HCT116 (cell line): ENCODE measurements at regions not wholly inside any gene's neighbourhood (a gene's known extent, or its start where the extent isn't known, plus 50 kb on each side); places are given as distances from the start of the nearest gene placed in this dataset.

Experiments used
- ATAC-seq: fragments of 200-7000 bp; cut with Tn5 transposase; 2 replicates; pipeline ENCODE4 v1.9.1; 2020; ENCODE audit warnings: mild to moderate bottlenecking, moderate library complexity
- BruUV-seq: library from RNA; stranded (reverse); fragments of 400-500 nt; replicated peaks from 2 replicates; lab custom pipeline; 2021; lab: Mats Ljungman, UMichigan
- CTCF ChIA-PET: fragments of 300-600 bp; sonication (Branson Sonifier 250); formaldehyde crosslinking; loops from one replicate; lab custom pipeline; 2021; ENCODE audit warnings: antibody characterized with exemption; lab: Charles Lee
- POLR2A ChIA-PET: fragments of 300-600, 350-600 bp; sonication (Branson Sonifier 250); formaldehyde crosslinking; loops from one replicate; lab custom pipeline; 2021; ENCODE audit warnings: antibody characterized with exemption; lab: Charles Lee
- RAD21 ChIA-PET, 2 experiments: fragments of 300-600 bp; sonication (Branson Sonifier 250); formaldehyde crosslinking; loops; one replicate each; lab custom pipeline; 2023; ENCODE audit warnings: low total read pairs in 2 of 2; ENCODE audit not compliant: uncharacterized antibody in 2 of 2, unreplicated experiment in 2 of 2, low non-redundant PET in 1 of 2; lab: Charles Lee
- DNase-seq: peaks from one replicate; pipeline ENCODE4 v3.0.0-alpha.2; 2010; ENCODE audit warnings: low read depth, low spot score
- H2AFZ ChIP-seq: fragments of 200-600 bp; shearing (Covaris generic), sonication (generic); 2 replicates; pipeline ENCODE4 v1.6.1; 2017; ENCODE audit warnings: low read depth, mixed run types, mixed read lengths, antibody characterized with exemption, low read length; ENCODE audit not compliant: poor library complexity, severe bottlenecking
- H3K27ac ChIP-seq: 2 replicates; pipeline ENCODE4 v1.5.1; 2012; ENCODE audit warnings: low read depth, low read length
- H3K27me3 ChIP-seq: fragments of 200-600 bp; sonication (generic); 2 replicates; pipeline ENCODE4 v1.6.1; 2016; ENCODE audit warnings: mixed run types, low read length, mixed read lengths; ENCODE audit not compliant: insufficient read depth
- H3K36me3 ChIP-seq, 2 experiments: fragments of 200-500 bp in 1 of 2; fragments of 200-600 bp in 1 of 2; sonication (Bioruptor generic) in 1 of 2; sonication (generic) in 1 of 2; 2 replicates each; pipeline versions ENCODE4 v1.5.1 to v1.6.1; 2014 to 2016; ENCODE audit warnings: low read length in 2 of 2, inconsistent platforms in 1 of 2, mixed read lengths in 1 of 2, mixed run types in 1 of 2; ENCODE audit not compliant: insufficient read depth in 2 of 2, control insufficient read depth in 1 of 2
- H3K4me1 ChIP-seq, 2 experiments: fragments of 200-600 bp in 1 of 2; sonication (generic) in 1 of 2; 2 replicates each; pipeline versions ENCODE4 v1.5.1 to v1.6.1; 2012 to 2017; ENCODE audit warnings: low read length in 2 of 2, inconsistent platforms in 1 of 2, mild to moderate bottlenecking in 1 of 2, mixed read lengths in 1 of 2, mixed run types in 1 of 2, moderate library complexity in 1 of 2; ENCODE audit not compliant: insufficient read depth in 2 of 2, control insufficient read depth in 1 of 2
- H3K4me2 ChIP-seq: fragments of 200-600 bp; sonication (generic); 2 replicates; pipeline ENCODE4 v1.6.1; 2017; ENCODE audit warnings: mixed run types, low read length, mixed read lengths
- H3K4me3 ChIP-seq, 2 experiments: fragments of 200-600 bp in 1 of 2; sonication (generic) in 1 of 2; replicated peaks in 1 of 2; 2 replicates each; pipeline ENCODE4 v1.5.1; 2011 to 2016; ENCODE audit warnings: low read length in 2 of 2, control low read depth in 1 of 2, low read depth in 1 of 2, mild to moderate bottlenecking in 1 of 2, mixed read lengths in 1 of 2, mixed run types in 1 of 2
- H3K79me2 ChIP-seq: fragments of 200-600 bp; sonication (generic); 2 replicates; pipeline ENCODE4 v1.6.1; 2017; ENCODE audit warnings: mild to moderate bottlenecking, mixed run types, low read length, moderate library complexity, mixed read lengths; ENCODE audit not compliant: insufficient read depth
- H3K9ac ChIP-seq: fragments of 200-600 bp; sonication (generic); 2 replicates; pipeline ENCODE4 v1.6.1; 2016; ENCODE audit warnings: low read length, mixed read lengths
- H3K9me2 ChIP-seq: fragments of 200-600 bp; sonication (generic), shearing (Covaris generic); 2 replicates; pipeline ENCODE4 v1.6.1; 2017; ENCODE audit warnings: mixed run types, mild to moderate bottlenecking, moderate library complexity; ENCODE audit not compliant: insufficient read depth
- H3K9me3 ChIP-seq, 2 experiments: fragments of 200-500 bp in 1 of 2; fragments of 200-600 bp in 1 of 2; sonication (Bioruptor generic) in 1 of 2; sonication (generic) in 1 of 2; 2 replicates each; pipeline ENCODE4 v1.6.1; 2014 to 2017; ENCODE audit warnings: low read length in 2 of 2, mixed read lengths in 2 of 2, inconsistent platforms in 1 of 2, low read depth in 1 of 2, mild to moderate bottlenecking in 1 of 2, mixed run types in 1 of 2, moderate library complexity in 1 of 2; ENCODE audit not compliant: control insufficient read depth in 1 of 2, insufficient read depth in 1 of 2
- H4K20me1 ChIP-seq: fragments of 200-600 bp; sonication (generic), shearing (Covaris generic); 2 replicates; pipeline ENCODE4 v1.6.1; 2017; ENCODE audit warnings: mixed run types, mild to moderate bottlenecking, moderate library complexity; ENCODE audit not compliant: insufficient read depth
- CEBPB ChIP-seq: IDR thresholded peaks from 2 replicates; pipeline ENCODE4 v1.6.1; 2012; ENCODE audit warnings: low read depth
- CTCF ChIP-seq, 3 experiments: fragments of 200-600 bp in 1 of 3; sonication (generic) in 1 of 3; IDR thresholded peaks in 2 of 3; conservative IDR thresholded peaks in 1 of 3; 2 replicates each; pipeline ENCODE4 v1.5.1; 2012 to 2017; ENCODE audit warnings: low read depth in 2 of 3, low read length in 2 of 3, antibody characterized with exemption in 1 of 3, borderline replicate concordance in 1 of 3, control low read depth in 1 of 3, mild to moderate bottlenecking in 1 of 3, mixed read lengths in 1 of 3, mixed run types in 1 of 3, moderate library complexity in 1 of 3; ENCODE audit not compliant: insufficient read depth in 1 of 3
- ELF1 ChIP-seq: IDR thresholded peaks from 2 replicates; pipeline ENCODE4 v1.6.1; 2012; ENCODE audit warnings: low read depth, borderline replicate concordance
- FOSL1 ChIP-seq: IDR thresholded peaks from 2 replicates; pipeline ENCODE4 v1.6.1; 2012; ENCODE audit warnings: low read depth
- POLR2AphosphoS5 ChIP-seq: IDR thresholded peaks from 2 replicates; pipeline ENCODE4 v1.6.1; 2011; ENCODE audit warnings: mild to moderate bottlenecking, low read depth, low read length, moderate library complexity
- REST ChIP-seq: IDR thresholded peaks from 2 replicates; pipeline ENCODE4 v1.6.1; 2012; ENCODE audit warnings: low read depth
- SIN3A ChIP-seq: IDR thresholded peaks from 2 replicates; pipeline ENCODE4 v1.6.1; 2012; ENCODE audit warnings: low read depth
- SRF ChIP-seq: IDR thresholded peaks from 2 replicates; pipeline ENCODE4 v1.6.1; 2012; ENCODE audit warnings: low read depth
- ZBTB33 ChIP-seq: IDR thresholded peaks from 2 replicates; pipeline ENCODE4 v1.6.1; 2011; ENCODE audit warnings: mild to moderate bottlenecking, low read length, moderate library complexity; ENCODE audit not compliant: insufficient replicate concordance; ENCODE audit errors: extremely low read depth
- ZNF274 ChIP-seq: fragments of 200-500 bp; sonication (Bioruptor generic); IDR thresholded peaks from 2 replicates; pipeline ENCODE4 v1.6.1; 2014; ENCODE audit warnings: mild to moderate bottlenecking, low read depth, low read length, inconsistent platforms
- intact Hi-C: fragments of 100-400 bp; cut with micrococcal nuclease; formaldehyde crosslinking; loops from 2 replicates; pipeline ENCODE4 v1.10.0; 2022
- TF ChIP-seq, protein P1 (sequence below): IDR thresholded peaks from 2 replicates; pipeline ENCODE4 v1.6.1; 2012

DNA sequence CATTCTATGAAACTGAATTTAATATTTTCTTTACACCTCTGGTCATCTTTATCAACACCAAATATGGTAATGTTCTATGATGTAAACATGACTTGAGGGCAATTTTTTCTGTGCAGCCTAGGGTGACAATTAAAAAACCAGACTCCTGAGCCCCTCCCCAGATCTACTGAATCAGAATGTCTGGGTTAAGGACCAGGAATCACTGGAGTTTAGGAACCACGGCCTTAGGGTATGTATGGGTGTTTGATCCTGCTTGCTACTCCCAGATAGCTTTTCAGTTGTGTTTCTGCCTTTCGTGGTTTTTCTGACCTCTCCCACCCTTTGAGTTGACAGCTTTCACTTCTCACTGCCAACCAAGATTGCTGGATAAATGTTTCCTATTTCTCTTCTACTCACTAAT, 332.2 kb downstream of the DHX15 start:
- Histone ChIP-seq H3K9ac (no peak overlapping the region), H3K79me2 (no peaks in the 10 kb centered on the region), H3K27ac (no peak overlapping the region), H4K20me1 (no peaks in the 10 kb centered on the region), H3K36me3 (no peaks in the 10 kb centered on the region), H3K9me3 (no peaks in the 10 kb centered on the region), H3K9me2 (no peaks in the 10 kb centered on the region), H3K4me1 (no peaks in the 10 kb centered on the region), H3K4me3 (no peak overlapping the region), H3K27me3 (no peaks in the 10 kb centered on the region), H3K4me2 (no peak overlapping the region), H2AFZ (no peak overlapping the region)
- no TSS peak for BruUV-seq
- ChIA-PET RAD21 (no interaction called here), POLR2A (no interaction called here), CTCF (no interaction called here)
- no peak for ATAC-seq
- DNase-seq = no peak
- no peak for TF ChIP-seq FOSL1
- no peak for TF ChIP-seq REST
- TF ChIP-seq SRF = no peak
- no peak for TF ChIP-seq ELF1
- intact Hi-C loops = no loop called here

DNA sequence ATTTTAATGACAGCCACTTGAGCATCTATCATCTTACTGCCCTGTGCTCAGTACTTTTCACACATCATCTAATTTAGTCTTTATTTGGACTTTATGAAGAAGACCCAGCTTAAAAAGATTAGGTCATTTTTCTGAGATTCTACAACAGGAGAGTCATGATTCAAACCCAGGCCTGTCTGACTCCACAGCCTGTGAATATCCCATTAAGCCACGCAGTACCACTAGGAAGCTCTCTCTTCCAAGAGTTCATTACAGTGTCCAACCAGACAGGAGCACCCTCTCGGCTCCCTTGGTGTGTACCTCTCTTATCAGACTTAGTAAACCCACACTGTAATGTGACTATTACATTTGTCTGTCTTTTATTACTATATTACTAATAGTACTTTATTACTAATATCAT, 332.8 kb downstream of the DHX15 start:
- H3K9me2 ChIP-seq = no peaks in the 10 kb centered on the region
- H3K9ac ChIP-seq = no peak overlapping the region
- H3K4me1 ChIP-seq = no peaks in the 10 kb centered on the region
- H3K9me3 ChIP-seq = no peaks in the 10 kb centered on the region
- no peak for DNase-seq
- no peaks in the 10 kb centered on the region for H3K79me2 ChIP-seq
- H2AFZ ChIP-seq = no peak overlapping the region
- no peak overlapping the region for H3K27ac ChIP-seq
- TF ChIP-seq ZBTB33 = no peak
- TF ChIP-seq, protein P1, sequence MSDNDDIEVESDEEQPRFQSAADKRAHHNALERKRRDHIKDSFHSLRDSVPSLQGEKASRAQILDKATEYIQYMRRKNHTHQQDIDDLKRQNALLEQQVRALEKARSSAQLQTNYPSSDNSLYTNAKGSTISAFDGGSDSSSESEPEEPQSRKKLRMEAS = no peak
- TF ChIP-seq CTCF (IDR thresholded peaks at IDR 0.05 in 2 of 3, conservative IDR thresholded peaks at IDR 0.05 in 1 of 3; ENCODE audit: borderline replicate concordance in 1 of 3, insufficient read depth in 1 of 3, low read depth in 2 of 3, low read length in 2 of 3) = no peak
- no peak for TF ChIP-seq POLR2AphosphoS5
- no peak for TF ChIP-seq ZNF274
- TF ChIP-seq SIN3A = no peak
- TF ChIP-seq CEBPB = no peak
- TF ChIP-seq ELF1 = no peak
- ChIA-PET RAD21 (no interaction called here), CTCF (no interaction called here), POLR2A (no interaction called here)
- no peak overlapping the region for H3K4me3 ChIP-seq
- BruUV-seq = no TSS peak
- intact Hi-C loops = no loop called here
- H4K20me1 ChIP-seq = no peaks in the 10 kb centered on the region
- no peaks in the 10 kb centered on the region for H3K36me3 ChIP-seq
- no peak overlapping the region for H3K4me2 ChIP-seq
- ATAC-seq = no peak
- no peaks in the 10 kb centered on the region for H3K27me3 ChIP-seq
